ENCODE measurements at regions not wholly inside any gene's neighbourhood (a gene's known extent, or its start where the extent isn't known, plus 50 kb on each side); places are given as distances from the start of the nearest gene placed in this dataset.

GRCh38 chr1:22295396-22295795 lies 152.5 kb upstream of the WNT4 start:
- Histone ChIP-seq H3F3A (ENCODE audit: control insufficient read depth, insufficient read depth) (no peaks in the 10 kb centered on the region), H4K20me1 (ENCODE audit: control insufficient read depth, insufficient read depth, low read depth, low read length) (no peaks in the 10 kb centered on the region), H3K36me3 (ENCODE audit: control insufficient read depth, low read length) (no peaks in the 10 kb centered on the region), H3K27ac (ENCODE audit: low read depth, low read length) (no peak overlapping the region), H3K9me3 (ENCODE audit: control insufficient read depth, insufficient read depth, low read length) (no peaks in the 10 kb centered on the region), H3K4me3 (ENCODE audit: low read length) (no peak overlapping the region), H3K9me2 (replicated peaks; ENCODE audit: control insufficient read depth, low read length) (no peaks in the 10 kb centered on the region), H3K79me2 (ENCODE audit: control insufficient read depth, low read length) (no peaks in the 10 kb centered on the region), H3K4me1 (ENCODE audit: control insufficient read depth, low read length) (no peaks in the 10 kb centered on the region), H3K27me3 (ENCODE audit: control insufficient read depth, low read length) (peaks cover 9% of the 10 kb centered on the region; the same call in 1 of the 2 replicates), H3K4me2 (ENCODE audit: low read length) (no peak overlapping the region)
- TF ChIP-seq EZH2phosphoT487 (IDR thresholded peaks at IDR 0.05; ENCODE audit: borderline replicate concordance, low read length) (no peak), CTCF (IDR thresholded peaks at IDR 0.05; ENCODE audit: low read depth, low read length, poor library complexity, severe bottlenecking) (no peak)

GRCh38 chr1:22295856-22296255 lies 153.0 kb upstream of the WNT4 start:
- no peaks in the 10 kb centered on the region for H3K36me3 ChIP-seq (ENCODE audit: control insufficient read depth, low read length)
- no peaks in the 10 kb centered on the region for H3K9me2 ChIP-seq (replicated peaks; ENCODE audit: control insufficient read depth, low read length)
- H3K27me3 ChIP-seq (ENCODE audit: control insufficient read depth, low read length): peaks cover 9% of the 10 kb centered on the region; the same call in 1 of the 2 replicates
- TF ChIP-seq EZH2phosphoT487 (IDR thresholded peaks at IDR 0.05; ENCODE audit: borderline replicate concordance, low read length) (no peak), CTCF (IDR thresholded peaks at IDR 0.05; ENCODE audit: low read depth, low read length, poor library complexity, severe bottlenecking) (no peak)
- no peaks in the 10 kb centered on the region for H3F3A ChIP-seq (ENCODE audit: control insufficient read depth, insufficient read depth)
- H3K4me2 ChIP-seq (ENCODE audit: low read length): no peak overlapping the region
- no peaks in the 10 kb centered on the region for H3K4me1 ChIP-seq (ENCODE audit: control insufficient read depth, low read length)
- no peak overlapping the region for H3K4me3 ChIP-seq (ENCODE audit: low read length)
- no peaks in the 10 kb centered on the region for H4K20me1 ChIP-seq (ENCODE audit: control insufficient read depth, insufficient read depth, low read depth, low read length)
- no peaks in the 10 kb centered on the region for H3K9me3 ChIP-seq (ENCODE audit: control insufficient read depth, insufficient read depth, low read length)
- no peaks in the 10 kb centered on the region for H3K79me2 ChIP-seq (ENCODE audit: control insufficient read depth, low read length)
- H3K27ac ChIP-seq (ENCODE audit: low read depth, low read length): no peak overlapping the region

- Histone ChIP-seq H3F3A (ENCODE audit: control insufficient read depth, insufficient read depth) (no peaks in the 10 kb centered on the region), H3K79me2 (ENCODE audit: control insufficient read depth, low read length) (no peaks in the 10 kb centered on the region), H3K27me3 (ENCODE audit: control insufficient read depth, low read length) (peaks cover 9% of the 10 kb centered on the region; the same call in 1 of the 2 replicates), H3K4me2 (ENCODE audit: low read length) (no peak overlapping the region), H3K4me3 (ENCODE audit: low read length) (no peak overlapping the region), H3K36me3 (ENCODE audit: control insufficient read depth, low read length) (no peaks in the 10 kb centered on the region), H4K20me1 (ENCODE audit: control insufficient read depth, insufficient read depth, low read depth, low read length) (no peaks in the 10 kb centered on the region), H3K9me2 (replicated peaks; ENCODE audit: control insufficient read depth, low read length) (no peaks in the 10 kb centered on the region), H3K9me3 (ENCODE audit: control insufficient read depth, insufficient read depth, low read length) (no peaks in the 10 kb centered on the region), H3K27ac (ENCODE audit: low read depth, low read length) (no peak overlapping the region), H3K4me1 (ENCODE audit: control insufficient read depth, low read length) (no peaks in the 10 kb centered on the region)
- TF ChIP-seq EZH2phosphoT487 (IDR thresholded peaks at IDR 0.05; ENCODE audit: borderline replicate concordance, low read length) (no peak), CTCF (IDR thresholded peaks at IDR 0.05; ENCODE audit: low read depth, low read length, poor library complexity, severe bottlenecking) (no peak)
These were observed 154.0 kb upstream of the WNT4 start for GRCh38 chr1:22296701-22297591.
